GM23338 (cell line): ENCODE measurements at regions not wholly inside any gene's neighbourhood (a gene's known extent, or its start where the extent isn't known, plus 50 kb on each side); places are given as distances from the start of the nearest gene placed in this dataset.

Experiments
- ATAC-seq: fragments of 200-7000 bp; cut with Tn5 transposase; 3 replicates; pipeline ENCODE4 v1.9.1; 2020
- DNase-seq: peaks from one replicate; pipeline ENCODE4 v3.0.0-alpha.2; 2015; ENCODE audit warnings: low spot score
- H2AFZ ChIP-seq: fragments of 200-600 bp; sonication (generic); 2 replicates; pipeline ENCODE4 v1.8.0; 2016; ENCODE audit warnings: antibody characterized with exemption, mild to moderate bottlenecking, moderate library complexity
- H3F3A ChIP-seq: fragments of 200-600 bp; sonication (generic); replicated peaks from 2 replicates; pipeline ENCODE4 v1.8.0; 2017; ENCODE audit warnings: antibody characterized with exemption, mixed run types, low read depth
- H3K27ac ChIP-seq: fragments of 200-600 bp; sonication (generic); 2 replicates; pipeline ENCODE4 v1.6.1; 2016; ENCODE audit warnings: low read depth
- H3K27me3 ChIP-seq: fragments of 200-600 bp; sonication (generic); 2 replicates; pipeline ENCODE4 v1.8.0; 2016; ENCODE audit warnings: mild to moderate bottlenecking, mixed run types, moderate library complexity; ENCODE audit not compliant: insufficient read depth
- H3K36me3 ChIP-seq: fragments of 200-600 bp; sonication (generic); 2 replicates; pipeline ENCODE4 v1.8.0; 2016; ENCODE audit warnings: mild to moderate bottlenecking; ENCODE audit not compliant: insufficient read depth
- H3K4me1 ChIP-seq: fragments of 200-600 bp; sonication (generic); 2 replicates; pipeline ENCODE4 v1.8.0; 2016; ENCODE audit warnings: mild to moderate bottlenecking, moderate library complexity; ENCODE audit not compliant: insufficient read depth
- H3K4me2 ChIP-seq: fragments of 200-600 bp; sonication (generic); 2 replicates; pipeline ENCODE4 v1.7.1; 2017; ENCODE audit warnings: mixed run types
- H3K4me3 ChIP-seq: fragments of 200-600 bp; sonication (generic); 2 replicates; pipeline ENCODE4 v1.6.1; 2016; ENCODE audit warnings: mixed run types
- H3K79me2 ChIP-seq: fragments of 200-600 bp; sonication (generic); replicated peaks from 2 replicates; pipeline ENCODE4 v1.8.0; 2017; ENCODE audit warnings: mild to moderate bottlenecking; ENCODE audit not compliant: insufficient read depth
- H3K9me2 ChIP-seq: fragments of 200-600 bp; sonication (generic); 2 replicates; pipeline ENCODE4 v1.8.0; 2017; ENCODE audit not compliant: insufficient read depth
- H4K20me1 ChIP-seq: fragments of 200-600 bp; sonication (generic); replicated peaks from 2 replicates; pipeline ENCODE4 v1.8.0; 2017; ENCODE audit warnings: mild to moderate bottlenecking; ENCODE audit not compliant: insufficient read depth
- H3K27ac Mint-ChIP-seq: 2 replicates; pipeline ENCODE4 v1.8.0; 2020; ENCODE audit warnings: inconsistent platforms, mild to moderate bottlenecking, moderate library complexity, mixed read lengths
- H3K27me3 Mint-ChIP-seq: 3 replicates; pipeline ENCODE4 v1.8.0; 2022; ENCODE audit warnings: low read depth, mild to moderate bottlenecking, moderate library complexity, mixed read lengths, inconsistent platforms; ENCODE audit not compliant: insufficient read depth, poor library complexity
- H3K36me3 Mint-ChIP-seq: 3 replicates; pipeline ENCODE4 v1.8.0; 2021; ENCODE audit warnings: low read depth, mild to moderate bottlenecking, inconsistent platforms, moderate library complexity, mixed read lengths
- H3K4me1 Mint-ChIP-seq: 3 replicates; pipeline ENCODE4 v1.8.0; 2020; ENCODE audit warnings: mild to moderate bottlenecking, inconsistent platforms, mixed read lengths
- H3K4me3 Mint-ChIP-seq: 3 replicates; pipeline ENCODE4 v1.8.0; 2021; ENCODE audit warnings: moderate library complexity, mild to moderate bottlenecking, inconsistent platforms, mixed read lengths
- H3K9me3 Mint-ChIP-seq: 3 replicates; pipeline ENCODE4 v1.8.0; 2020; ENCODE audit warnings: moderate library complexity, mild to moderate bottlenecking, inconsistent platforms, mixed read lengths
- CREB1 ChIP-seq: fragments of 250-450 bp; sonication (Bioruptor Pico); IDR thresholded peaks from 2 replicates; pipeline ENCODE4 v1.5.0; 2020; ENCODE audit warnings: low read depth, mild to moderate bottlenecking, moderate library complexity
- CTCF ChIP-seq, 2 experiments: fragments of 200-600 bp in 1 of 2; sonication (generic) in 1 of 2; conservative IDR thresholded peaks; 2 replicates each; pipeline versions ENCODE4 v1.5.1 to v1.6.1; 2016 to 2017; ENCODE audit warnings: antibody characterized with exemption in 2 of 2, low read depth in 2 of 2, mild to moderate bottlenecking in 2 of 2, moderate library complexity in 1 of 2
- ETS1 ChIP-seq: IDR thresholded peaks from 2 replicates; pipeline ENCODE4 v1.6.1; 2016; ENCODE audit warnings: antibody characterized with exemption
- EZH2phosphoT487 ChIP-seq: fragments of 200-600 bp; sonication (generic); IDR thresholded peaks from one replicate; pipeline ENCODE4 v1.8.1; 2018; ENCODE audit warnings: antibody characterized with exemption; ENCODE audit not compliant: unreplicated experiment
- JUNB ChIP-seq: IDR thresholded peaks from one replicate; pipeline ENCODE4 v1.6.1; 2016; ENCODE audit warnings: antibody characterized with exemption; ENCODE audit not compliant: unreplicated experiment
- POLR2AphosphoS5 ChIP-seq: IDR thresholded peaks from 2 replicates; pipeline ENCODE4 v1.6.1; 2016; ENCODE audit warnings: antibody characterized with exemption, low read depth
- REST ChIP-seq: IDR thresholded peaks from one replicate; pipeline ENCODE4 v1.6.1; 2018; ENCODE audit warnings: antibody characterized with exemption; ENCODE audit not compliant: unreplicated experiment
- ZNF331 ChIP-seq: fragments of 250-450 bp; sonication (Bioruptor Pico); IDR thresholded peaks from 2 replicates; pipeline ENCODE4 v1.5.0; 2020; ENCODE audit warnings: low read depth, mild to moderate bottlenecking, moderate library complexity

- TF ChIP-seq CTCF (conservative IDR thresholded peaks at IDR 0.05; ENCODE audit: low read depth in 2 of 2) (no peak), JUNB (no peak), ZNF331 (CRISPR knock-in tag) (no peak), POLR2AphosphoS5 (no peak), REST (no peak), EZH2phosphoT487 (no peak), CREB1 (CRISPR knock-in tag) (no peak)
These were observed 151.1 kb upstream of the MAF start (continued) for GRCh38 chr16:79751471-79752184.

GRCh38 chr16:79750311-79750710 is 149.8 kb upstream of the MAF start:
- TF ChIP-seq ETS1: no peak
- H3K4me3 ChIP-seq: no peak overlapping the region
- no peaks in the 10 kb centered on the region for H3F3A ChIP-seq
- Mint-ChIP-seq H3K27me3 (peaks cover 1% of the 10 kb centered on the region), H3K27ac (no peak overlapping the region), H3K9me3 (peaks cover 6% of the 10 kb centered on the region; the same call in 1 of the 3 replicates), H3K4me1 (peaks cover 4% of the 10 kb centered on the region; the same call in 2 of the 3 replicates), H3K4me3 (no peak overlapping the region), H3K36me3 (no peaks in the 10 kb centered on the region)
- H4K20me1 ChIP-seq: no peaks in the 10 kb centered on the region
- no peak overlapping the region for H2AFZ ChIP-seq
- H3K9me2 ChIP-seq: peaks cover 11% of the 10 kb centered on the region; the same call in 1 of the 2 replicates
- no peak for ATAC-seq
- no peaks in the 10 kb centered on the region for H3K36me3 ChIP-seq
- no peak overlapping the region for H3K4me2 ChIP-seq
- H3K27ac ChIP-seq: no peak overlapping the region
- no peaks in the 10 kb centered on the region for H3K4me1 ChIP-seq
- no peaks in the 10 kb centered on the region for H3K27me3 ChIP-seq
- no peaks in the 10 kb centered on the region for H3K79me2 ChIP-seq
- DNase-seq: no peak
